ENCODE measurements at regions not wholly inside any gene's neighbourhood (a gene's known extent, or its start where the extent isn't known, plus 50 kb on each side); places are given as distances from the start of the nearest gene placed in this dataset.

DNA sequence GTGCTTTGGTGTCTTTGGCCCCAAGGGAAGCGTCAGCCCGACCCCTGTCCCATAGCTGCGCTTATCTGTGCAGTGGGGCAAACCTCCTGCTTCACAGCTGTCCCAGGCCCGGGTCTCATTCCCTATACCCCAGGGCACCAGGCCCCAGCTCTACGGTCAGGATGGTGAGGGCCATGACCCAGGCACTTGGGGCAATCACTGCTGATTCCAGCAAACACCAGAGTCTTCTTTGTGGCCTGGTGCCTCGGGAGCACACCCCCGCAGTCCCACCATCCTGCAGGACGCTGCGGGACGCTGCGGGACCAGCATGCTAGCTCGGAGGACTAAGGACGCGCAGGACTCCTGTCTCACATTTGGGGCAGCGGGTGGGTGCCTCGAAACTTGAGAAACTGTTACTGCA is 116.9 kb upstream of the HDAC4 start:
- no peak overlapping the region for H3K9ac ChIP-seq (ENCODE audit: control insufficient read depth, extremely low read depth, insufficient read depth, low read length)
- no peak overlapping the region for H3K27ac ChIP-seq (ENCODE audit: control insufficient read depth, insufficient read depth, low read length)
- H2AFZ ChIP-seq (ENCODE audit: control insufficient read depth, low read length): no peak overlapping the region
- no peaks in the 10 kb centered on the region for H3K79me2 ChIP-seq (ENCODE audit: control insufficient read depth, insufficient read depth, low read length)
- H3K4me3 ChIP-seq (ENCODE audit: control insufficient read depth in 2 of 3, extremely low read depth in 1 of 3, insufficient read depth in 2 of 3, low read depth in 1 of 3, low read length in 3 of 3): no peak overlapping the region
- no peaks in the 10 kb centered on the region for H3K4me1 ChIP-seq (ENCODE audit: control insufficient read depth, extremely low read depth, insufficient read depth, low read length)
- no peak for FAIRE-seq
- H3K9me1 ChIP-seq (ENCODE audit: control insufficient read depth, extremely low read depth, insufficient read depth, low read length): no peaks in the 10 kb centered on the region
- TF ChIP-seq EZH2 (IDR thresholded peaks at IDR 0.05; ENCODE audit: low read length) (no peak), CTCF (optimal IDR thresholded peaks at IDR 0.05 in 1 of 3, IDR thresholded peaks at IDR 0.05 in 1 of 3, conservative IDR thresholded peaks at IDR 0.05 in 1 of 3; ENCODE audit: extremely low read depth in 1 of 3, insufficient read depth in 2 of 3, low read length in 3 of 3) (no peak)
- H3K9me3 ChIP-seq (ENCODE audit: control insufficient read depth, low read depth, low read length): no peaks in the 10 kb centered on the region
- no peaks in the 10 kb centered on the region for H3K36me3 ChIP-seq (ENCODE audit: control insufficient read depth in 2 of 2, extremely low read depth in 1 of 2, insufficient read depth in 2 of 2, low read length in 2 of 2)
- no peak overlapping the region for H3K4me2 ChIP-seq (ENCODE audit: control insufficient read depth, extremely low read depth, insufficient read depth, low read depth, low read length)
- no peaks in the 10 kb centered on the region for H3K27me3 ChIP-seq (ENCODE audit: control insufficient read depth, extremely low read depth, insufficient read depth, low read length)
- dilution Hi-C loops (cut with MboI; ENCODE audit: extremely low pct_ligation_motif_present, low sequenced_read_pairs): no loop called here
- H4K20me1 ChIP-seq (ENCODE audit: control insufficient read depth, extremely low read depth, insufficient read depth, low read length): no peaks in the 10 kb centered on the region
- DNase-seq (ENCODE audit: low read depth, low spot score): no peak

DNA sequence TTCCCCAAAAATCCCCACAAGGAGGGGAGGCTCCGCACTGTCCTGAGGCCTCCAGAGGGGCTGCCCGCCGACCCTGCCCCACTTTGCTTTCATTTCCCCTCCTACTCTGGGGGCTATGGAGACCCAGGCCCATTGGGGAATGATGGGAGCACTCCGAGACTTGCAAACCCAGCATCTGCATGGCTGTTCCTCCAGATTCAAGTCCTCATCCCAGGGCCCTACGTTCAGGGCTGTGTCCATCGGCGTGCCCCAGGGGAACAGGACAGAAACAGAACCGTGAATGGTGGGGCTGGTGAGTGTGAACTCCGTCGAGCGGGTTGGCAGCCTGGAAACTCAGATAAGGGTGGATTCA is 116.1 kb upstream of the HDAC4 start:
- FAIRE-seq (no peak), DNase-seq (ENCODE audit: low read depth, low spot score) (no peak)
- Histone ChIP-seq H4K20me1 (ENCODE audit: control insufficient read depth, extremely low read depth, insufficient read depth, low read length) (no peaks in the 10 kb centered on the region), H3K27me3 (ENCODE audit: control insufficient read depth, extremely low read depth, insufficient read depth, low read length) (no peaks in the 10 kb centered on the region), H2AFZ (ENCODE audit: control insufficient read depth, low read length) (no peak overlapping the region), H3K27ac (ENCODE audit: control insufficient read depth, insufficient read depth, low read length) (no peak overlapping the region), H3K9me1 (ENCODE audit: control insufficient read depth, extremely low read depth, insufficient read depth, low read length) (no peaks in the 10 kb centered on the region), H3K4me3 (ENCODE audit: control insufficient read depth in 2 of 3, extremely low read depth in 1 of 3, insufficient read depth in 2 of 3, low read depth in 1 of 3, low read length in 3 of 3) (no peak overlapping the region), H3K4me1 (ENCODE audit: control insufficient read depth, extremely low read depth, insufficient read depth, low read length) (no peaks in the 10 kb centered on the region), H3K36me3 (ENCODE audit: control insufficient read depth in 2 of 2, extremely low read depth in 1 of 2, insufficient read depth in 2 of 2, low read length in 2 of 2) (no peaks in the 10 kb centered on the region), H3K79me2 (ENCODE audit: control insufficient read depth, insufficient read depth, low read length) (no peaks in the 10 kb centered on the region), H3K4me2 (ENCODE audit: control insufficient read depth, extremely low read depth, insufficient read depth, low read depth, low read length) (no peak overlapping the region), H3K9me3 (ENCODE audit: control insufficient read depth, low read depth, low read length) (no peaks in the 10 kb centered on the region), H3K9ac (ENCODE audit: control insufficient read depth, extremely low read depth, insufficient read depth, low read length) (no peak overlapping the region)
- dilution Hi-C loops (cut with MboI; ENCODE audit: extremely low pct_ligation_motif_present, low sequenced_read_pairs): no loop called here
- no peak for TF ChIP-seq CTCF (optimal IDR thresholded peaks at IDR 0.05 in 1 of 3, IDR thresholded peaks at IDR 0.05 in 1 of 3, conservative IDR thresholded peaks at IDR 0.05 in 1 of 3; ENCODE audit: extremely low read depth in 1 of 3, insufficient read depth in 2 of 3, low read length in 3 of 3)
- no peak for TF ChIP-seq EZH2 (IDR thresholded peaks at IDR 0.05; ENCODE audit: low read length)

Measured in keratinocyte (primary cell).